ENCODE measurements at regions not wholly inside any gene's neighbourhood (a gene's known extent, or its start where the extent isn't known, plus 50 kb on each side); places are given as distances from the start of the nearest gene placed in this dataset.

- no peak for DNase-seq (ENCODE audit: low spot score)
- H3K4me3 Mint-ChIP-seq (ENCODE audit: unreplicated experiment): no peak overlapping the region
- peaks cover 19% of the 10 kb centered on the region for H3K9me3 Mint-ChIP-seq (ENCODE audit: low read depth)
- no peaks in the 10 kb centered on the region for H3K4me1 Mint-ChIP-seq (ENCODE audit: low read depth)
- H3K27me3 Mint-ChIP-seq (ENCODE audit: low read depth): no peaks in the 10 kb centered on the region
- H3K27ac Mint-ChIP-seq (ENCODE audit: unreplicated experiment): no peak overlapping the region
- TF ChIP-seq, protein P1, sequence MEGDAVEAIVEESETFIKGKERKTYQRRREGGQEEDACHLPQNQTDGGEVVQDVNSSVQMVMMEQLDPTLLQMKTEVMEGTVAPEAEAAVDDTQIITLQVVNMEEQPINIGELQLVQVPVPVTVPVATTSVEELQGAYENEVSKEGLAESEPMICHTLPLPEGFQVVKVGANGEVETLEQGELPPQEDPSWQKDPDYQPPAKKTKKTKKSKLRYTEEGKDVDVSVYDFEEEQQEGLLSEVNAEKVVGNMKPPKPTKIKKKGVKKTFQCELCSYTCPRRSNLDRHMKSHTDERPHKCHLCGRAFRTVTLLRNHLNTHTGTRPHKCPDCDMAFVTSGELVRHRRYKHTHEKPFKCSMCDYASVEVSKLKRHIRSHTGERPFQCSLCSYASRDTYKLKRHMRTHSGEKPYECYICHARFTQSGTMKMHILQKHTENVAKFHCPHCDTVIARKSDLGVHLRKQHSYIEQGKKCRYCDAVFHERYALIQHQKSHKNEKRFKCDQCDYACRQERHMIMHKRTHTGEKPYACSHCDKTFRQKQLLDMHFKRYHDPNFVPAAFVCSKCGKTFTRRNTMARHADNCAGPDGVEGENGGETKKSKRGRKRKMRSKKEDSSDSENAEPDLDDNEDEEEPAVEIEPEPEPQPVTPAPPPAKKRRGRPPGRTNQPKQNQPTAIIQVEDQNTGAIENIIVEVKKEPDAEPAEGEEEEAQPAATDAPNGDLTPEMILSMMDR (IDR thresholded peaks at IDR 0.05): no peak
- no peaks in the 10 kb centered on the region for H3K36me3 Mint-ChIP-seq (ENCODE audit: low read depth)
These were observed 195.5 kb upstream of the CDC14C start for GRCh38 chr7:48728799-48729198.

DNA sequence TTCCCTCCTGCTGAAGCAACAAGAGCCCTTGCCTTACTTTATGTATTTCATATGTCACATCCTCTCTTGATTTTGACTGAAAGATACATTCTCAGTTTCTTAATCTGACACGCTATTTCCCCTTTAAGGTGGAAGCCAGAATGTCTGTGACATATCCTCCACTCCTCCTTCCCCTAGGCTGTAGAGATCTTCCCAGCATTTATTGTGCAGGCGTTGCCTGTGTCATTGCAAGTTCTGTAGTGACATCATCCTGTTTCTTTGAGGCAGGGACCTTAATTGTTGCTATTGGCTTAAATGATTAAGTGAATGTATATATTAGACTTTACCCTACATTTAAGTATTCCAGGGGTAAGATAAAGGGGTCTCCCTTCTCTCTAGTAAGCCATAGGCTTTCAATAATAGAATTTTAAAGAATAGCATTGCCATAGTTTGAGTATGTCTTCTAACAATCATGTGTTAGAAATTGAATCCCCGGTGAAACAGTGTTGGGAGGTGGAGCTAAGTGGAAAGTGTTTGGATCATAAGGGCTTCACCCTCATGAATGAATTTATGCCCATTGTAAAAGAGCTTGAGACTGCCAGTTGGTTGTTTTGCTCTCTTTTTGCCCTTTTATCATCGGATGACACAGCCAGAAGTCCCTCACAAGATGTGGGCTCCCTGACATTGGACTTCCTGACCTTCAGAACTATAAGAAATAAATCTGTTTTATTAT lies 189.5 kb upstream of the CDC14C start:
- Mint-ChIP-seq H3K27ac (ENCODE audit: unreplicated experiment) (no peak overlapping the region), H3K36me3 (ENCODE audit: low read depth) (no peaks in the 10 kb centered on the region), H3K4me1 (ENCODE audit: low read depth) (no peaks in the 10 kb centered on the region), H3K4me3 (ENCODE audit: unreplicated experiment) (no peak overlapping the region), H3K27me3 (ENCODE audit: low read depth) (no peaks in the 10 kb centered on the region), H3K9me3 (ENCODE audit: low read depth) (peaks cover 8% of the 10 kb centered on the region)
- DNase-seq (ENCODE audit: low spot score): no peak
- TF ChIP-seq, protein P1 (IDR thresholded peaks at IDR 0.05): no peak

GRCh38 chr7:48741545-48741944 lies 182.8 kb upstream of the CDC14C start:
- no peaks in the 10 kb centered on the region for H3K36me3 Mint-ChIP-seq (ENCODE audit: low read depth)
- H3K27me3 Mint-ChIP-seq (ENCODE audit: low read depth): peaks cover 2% of the 10 kb centered on the region
- peaks cover 6% of the 10 kb centered on the region for H3K9me3 Mint-ChIP-seq (ENCODE audit: low read depth)
- no peak for DNase-seq (ENCODE audit: low spot score)
- no peaks in the 10 kb centered on the region for H3K4me1 Mint-ChIP-seq (ENCODE audit: low read depth)
- H3K4me3 Mint-ChIP-seq (ENCODE audit: unreplicated experiment): no peak overlapping the region
- TF ChIP-seq, protein P1 (IDR thresholded peaks at IDR 0.05): no peak
- H3K27ac Mint-ChIP-seq (ENCODE audit: unreplicated experiment): no peak overlapping the region

DNA sequence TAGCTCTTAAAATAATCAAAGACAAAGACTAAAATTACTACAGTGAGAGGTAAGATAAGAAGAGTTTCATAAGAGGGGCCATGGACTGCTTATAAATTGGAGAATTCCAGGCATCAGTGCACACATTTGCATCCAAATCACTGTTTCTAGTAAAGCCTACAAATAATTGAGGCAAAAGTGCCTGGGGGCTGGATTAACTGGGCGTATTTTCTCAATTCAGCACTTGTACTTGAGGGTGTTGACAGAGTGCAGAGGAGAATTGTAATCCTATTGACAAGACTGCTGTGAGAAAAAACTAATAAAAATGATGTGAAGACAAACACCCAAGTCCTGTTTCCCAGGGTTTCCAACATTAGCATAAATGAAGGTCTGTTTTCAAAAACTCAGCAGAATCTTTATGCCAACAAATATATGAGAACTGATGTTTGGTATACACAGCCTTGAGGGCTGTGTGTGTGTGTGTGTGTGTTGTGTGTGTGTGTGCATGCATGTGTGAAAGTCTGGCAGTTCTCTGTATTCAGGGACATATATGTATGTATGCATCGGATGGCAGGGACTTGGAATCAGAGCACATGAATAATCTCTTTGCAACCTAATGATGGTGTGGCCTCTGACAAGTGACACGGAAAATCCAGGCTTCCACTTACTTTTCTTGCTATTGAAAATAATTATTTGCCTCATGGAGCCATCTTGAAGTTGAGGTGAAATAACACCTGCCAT lies 182.1 kb upstream of the CDC14C start:
- Mint-ChIP-seq H3K27ac (ENCODE audit: unreplicated experiment) (no peak overlapping the region), H3K9me3 (ENCODE audit: low read depth) (peaks cover 6% of the 10 kb centered on the region), H3K36me3 (ENCODE audit: low read depth) (no peaks in the 10 kb centered on the region), H3K27me3 (ENCODE audit: low read depth) (peaks cover 6% of the 10 kb centered on the region), H3K4me3 (ENCODE audit: unreplicated experiment) (no peak overlapping the region), H3K4me1 (ENCODE audit: low read depth) (no peaks in the 10 kb centered on the region)
- DNase-seq (ENCODE audit: low spot score): no peak
- TF ChIP-seq, protein P1 (IDR thresholded peaks at IDR 0.05): no peak

GRCh38 chr7:48748081-48748833 lies 176.1 kb upstream of the CDC14C start:
- Mint-ChIP-seq H3K4me1 (ENCODE audit: low read depth) (no peaks in the 10 kb centered on the region), H3K9me3 (ENCODE audit: low read depth) (no peaks in the 10 kb centered on the region), H3K27ac (ENCODE audit: unreplicated experiment) (no peak overlapping the region), H3K27me3 (ENCODE audit: low read depth) (peaks cover 6% of the 10 kb centered on the region), H3K4me3 (ENCODE audit: unreplicated experiment) (no peak overlapping the region), H3K36me3 (ENCODE audit: low read depth) (no peaks in the 10 kb centered on the region)
- peak; percentile 72 for DNase-seq (ENCODE audit: low spot score)
- TF ChIP-seq, protein P1 (IDR thresholded peaks at IDR 0.05): no peak
